Central memory CD8-positive, alpha-beta T cell (primary cell): ENCODE measurements at regions not wholly inside any gene's neighbourhood (a gene's known extent, or its start where the extent isn't known, plus 50 kb on each side); places are given as distances from the start of the nearest gene placed in this dataset.

Experiments
- ATAC-seq: fragments of 150-1000 bp; cut with Tn5 transposase; replicated peaks from 2 replicates; pipeline ENCODE4 v1.10.0; 2022; ENCODE audit warnings: mild to moderate bottlenecking, moderate FRiP score, moderate number of reproducible peaks; ENCODE audit not compliant: poor library complexity, severe bottlenecking; ENCODE audit errors: extremely low read depth
- DNase-seq, 2 donors: peaks; one replicate each; pipeline ENCODE4 v3.0.0; 2021; ENCODE audit warnings: low spot score in 2 of 2
- H3K27ac Mint-ChIP-seq: one replicate; pipeline ENCODE4 v1.8.0; 2022; ENCODE audit warnings: low read depth, mild to moderate bottlenecking, moderate library complexity, mixed read lengths
- H3K27me3 Mint-ChIP-seq: one replicate; pipeline ENCODE4 v1.8.0; 2022; ENCODE audit warnings: mixed read lengths
- H3K36me3 Mint-ChIP-seq: one replicate; pipeline ENCODE4 v1.8.0; 2022; ENCODE audit warnings: mild to moderate bottlenecking, moderate library complexity, mixed read lengths; ENCODE audit not compliant: insufficient read depth
- H3K4me1 Mint-ChIP-seq: one replicate; pipeline ENCODE4 v1.8.0; 2022; ENCODE audit warnings: mixed read lengths
- H3K4me3 Mint-ChIP-seq: one replicate; pipeline ENCODE4 v1.8.0; 2022; ENCODE audit warnings: mild to moderate bottlenecking, moderate library complexity, mixed read lengths
- H3K9me3 Mint-ChIP-seq: one replicate; pipeline ENCODE4 v1.8.0; 2022; ENCODE audit warnings: mixed read lengths

DNA sequence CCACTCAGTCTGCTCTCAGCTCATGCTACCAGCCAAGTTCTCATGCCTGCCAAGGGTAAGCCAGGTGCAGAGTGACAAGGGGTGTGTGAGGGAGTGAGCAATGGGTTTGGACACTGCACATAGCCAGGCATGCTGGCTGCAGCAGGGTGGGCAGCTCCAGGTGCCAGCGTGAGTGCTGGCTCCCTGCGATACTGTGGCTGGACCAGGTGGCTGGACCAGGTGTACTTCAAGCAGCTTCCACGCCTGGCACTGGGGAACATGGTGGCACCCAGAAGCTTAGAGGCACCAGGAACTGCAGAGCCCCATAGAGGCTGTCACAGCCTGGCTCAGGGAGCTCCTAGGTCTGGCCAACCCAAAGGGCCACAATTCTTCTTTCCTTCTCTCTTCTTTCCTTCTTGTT is 234.9 kb upstream of the GIMD1 start:
- DNase-seq (no peak), ATAC-seq (no peak)
- H3K36me3 Mint-ChIP-seq: no peaks in the 10 kb centered on the region
- H3K27me3 Mint-ChIP-seq: no peaks in the 10 kb centered on the region
- no peak overlapping the region for H3K4me3 Mint-ChIP-seq
- H3K9me3 Mint-ChIP-seq: no peaks in the 10 kb centered on the region
- H3K4me1 Mint-ChIP-seq: no peaks in the 10 kb centered on the region
- H3K27ac Mint-ChIP-seq: no peak overlapping the region

DNA sequence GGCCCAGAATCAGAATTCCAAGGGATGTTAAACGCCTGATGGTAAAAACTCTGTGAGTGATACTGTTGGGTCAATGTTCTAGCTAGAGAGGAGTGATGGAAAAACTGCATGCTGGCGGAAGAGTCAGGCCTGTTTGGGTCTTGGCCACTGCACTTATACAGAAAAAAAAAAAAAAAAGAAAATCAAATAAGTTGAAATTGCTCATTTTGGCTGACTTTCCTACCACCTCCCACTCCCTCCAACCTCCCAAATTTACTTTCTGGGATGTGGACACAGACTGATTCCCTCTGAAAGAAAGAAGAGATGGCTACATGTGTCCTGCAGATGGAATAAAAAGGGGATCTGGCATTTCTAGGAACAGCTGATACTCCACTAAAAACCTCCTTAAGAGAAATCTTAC is 234.1 kb upstream of the GIMD1 start:
- Mint-ChIP-seq H3K36me3 (no peaks in the 10 kb centered on the region), H3K4me1 (no peaks in the 10 kb centered on the region), H3K27ac (no peak overlapping the region), H3K9me3 (no peaks in the 10 kb centered on the region), H3K4me3 (no peak overlapping the region), H3K27me3 (no peaks in the 10 kb centered on the region)
- ATAC-seq (no peak), DNase-seq (no peak)

DNA sequence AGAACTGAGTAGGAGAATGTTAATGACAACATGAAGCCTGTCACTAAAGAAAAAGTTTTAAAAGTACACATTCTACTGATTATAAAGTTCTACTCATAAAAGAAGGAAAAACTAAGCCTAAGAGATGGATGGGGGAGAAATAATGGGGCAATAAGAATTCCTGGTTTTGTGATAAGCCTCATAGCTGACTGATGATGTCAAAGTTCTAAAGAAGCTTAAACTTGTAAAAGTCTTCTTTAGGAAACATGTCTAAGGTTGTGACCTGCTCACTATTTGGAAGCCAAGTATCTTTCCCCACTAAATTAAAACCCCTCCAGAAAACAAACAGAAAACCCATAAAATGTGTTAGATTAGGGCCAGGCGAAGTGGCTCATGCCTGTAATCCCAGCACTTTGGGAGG is 232.9 kb upstream of the GIMD1 start:
- no peak for DNase-seq
- Mint-ChIP-seq H3K4me1 (no peaks in the 10 kb centered on the region), H3K9me3 (no peaks in the 10 kb centered on the region), H3K27ac (no peak overlapping the region), H3K4me3 (no peak overlapping the region), H3K27me3 (no peaks in the 10 kb centered on the region), H3K36me3 (no peaks in the 10 kb centered on the region)
- ATAC-seq: no peak

DNA sequence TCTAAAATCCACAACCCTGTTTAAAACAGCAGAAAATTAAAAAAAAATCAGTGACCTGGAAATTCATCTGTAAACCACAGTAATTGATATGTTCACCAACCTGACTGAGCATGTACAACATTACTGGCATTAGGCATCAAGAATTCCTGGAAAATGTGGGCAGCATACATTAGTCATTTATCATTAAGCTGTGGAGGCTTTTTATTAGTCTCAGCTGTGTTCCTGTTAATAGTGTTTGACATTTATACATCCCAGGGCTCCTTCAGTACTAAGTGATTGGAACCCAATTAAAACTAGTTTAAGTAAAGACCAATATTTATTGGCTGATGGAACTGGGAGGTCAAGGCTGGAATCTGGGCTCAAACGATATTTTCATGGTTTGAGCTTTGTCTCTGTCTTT is 227.3 kb upstream of the GIMD1 start:
- ATAC-seq: no peak
- Mint-ChIP-seq H3K4me3 (no peak overlapping the region), H3K9me3 (no peaks in the 10 kb centered on the region), H3K4me1 (no peaks in the 10 kb centered on the region), H3K27ac (no peak overlapping the region), H3K27me3 (no peaks in the 10 kb centered on the region), H3K36me3 (no peaks in the 10 kb centered on the region)
- no peak for DNase-seq

DNA sequence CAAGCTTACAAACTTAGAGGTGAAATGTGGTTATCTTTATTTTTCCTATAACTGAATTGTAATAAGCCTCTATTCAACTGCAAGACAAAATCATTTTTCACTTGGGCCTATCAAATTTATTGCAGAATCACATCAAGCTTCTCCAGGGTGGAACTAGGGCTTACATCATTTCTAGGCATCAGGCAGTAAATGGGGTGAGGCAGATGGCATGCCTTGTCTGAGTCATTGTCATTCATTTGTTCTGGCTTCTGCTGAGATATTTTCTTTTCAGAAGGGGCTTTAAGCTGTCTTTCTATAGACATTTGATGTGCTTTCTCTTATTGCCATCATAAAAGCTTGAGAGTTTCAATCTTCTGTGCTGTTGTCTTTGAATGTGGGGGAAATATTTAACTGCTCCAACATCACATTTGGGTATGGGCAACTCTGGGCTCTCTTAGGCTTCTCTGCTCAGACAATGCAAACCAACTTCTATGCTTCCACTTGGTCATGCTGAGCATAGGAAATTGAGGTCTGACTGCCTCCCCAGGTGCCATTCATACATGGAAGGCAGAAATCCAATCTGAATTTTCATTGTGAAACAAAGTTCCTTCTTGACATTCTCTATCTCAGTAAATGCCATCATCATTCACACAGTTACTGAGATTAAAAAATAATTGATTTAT is 225.8 kb upstream of the GIMD1 start:
- ATAC-seq: no peak
- Mint-ChIP-seq H3K4me1 (no peaks in the 10 kb centered on the region), H3K27ac (no peak overlapping the region), H3K36me3 (no peaks in the 10 kb centered on the region), H3K9me3 (no peaks in the 10 kb centered on the region), H3K4me3 (no peak overlapping the region), H3K27me3 (no peaks in the 10 kb centered on the region)
- no peak for DNase-seq

DNA sequence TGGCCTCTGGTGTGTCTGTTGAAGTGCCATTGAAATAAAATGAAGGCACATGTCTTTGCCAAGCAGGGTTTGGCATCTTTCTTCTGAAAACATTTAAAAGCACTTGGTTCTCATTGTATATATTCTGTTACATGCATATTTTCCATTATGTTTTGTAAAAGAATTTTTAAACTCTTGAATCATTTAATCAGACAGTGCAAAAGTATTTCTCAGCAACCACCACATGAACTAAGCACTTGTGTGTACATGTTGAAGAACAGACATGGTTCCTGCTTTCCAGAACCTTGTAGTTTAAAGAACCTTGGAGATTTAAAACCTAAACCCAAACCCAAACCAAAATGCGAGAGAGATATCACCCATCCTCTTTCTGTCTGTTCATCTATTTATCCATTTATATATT is 220.3 kb upstream of the GIMD1 start:
- Mint-ChIP-seq H3K36me3 (peaks cover 3% of the 10 kb centered on the region), H3K27ac (no peak overlapping the region), H3K4me1 (no peaks in the 10 kb centered on the region), H3K27me3 (no peaks in the 10 kb centered on the region), H3K9me3 (no peaks in the 10 kb centered on the region), H3K4me3 (no peak overlapping the region)
- DNase-seq (no peak), ATAC-seq (no peak)

DNA sequence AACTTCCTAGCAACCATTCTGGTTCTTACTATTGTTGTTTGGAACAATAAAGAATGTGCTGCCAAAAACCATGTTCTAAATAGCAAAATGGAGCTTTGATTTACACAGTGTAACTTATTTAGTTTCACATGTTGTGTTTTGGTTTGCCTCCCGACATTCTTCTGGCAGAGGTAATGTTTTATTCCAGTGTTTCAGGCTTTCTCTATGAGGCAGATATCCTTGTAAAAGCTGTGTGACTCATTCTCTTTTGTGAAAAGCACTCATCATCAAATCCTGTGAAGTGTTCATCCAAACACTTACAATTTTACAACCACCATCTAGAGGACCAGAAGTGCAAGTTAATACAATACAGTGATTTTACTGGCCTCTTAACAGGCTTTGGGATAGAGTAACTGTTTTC is 219.0 kb upstream of the GIMD1 start:
- no peak for ATAC-seq
- Mint-ChIP-seq H3K27ac (no peak overlapping the region), H3K4me3 (no peak overlapping the region), H3K9me3 (no peaks in the 10 kb centered on the region), H3K27me3 (no peaks in the 10 kb centered on the region), H3K36me3 (peaks cover 3% of the 10 kb centered on the region), H3K4me1 (no peaks in the 10 kb centered on the region)
- DNase-seq: no peak

DNA sequence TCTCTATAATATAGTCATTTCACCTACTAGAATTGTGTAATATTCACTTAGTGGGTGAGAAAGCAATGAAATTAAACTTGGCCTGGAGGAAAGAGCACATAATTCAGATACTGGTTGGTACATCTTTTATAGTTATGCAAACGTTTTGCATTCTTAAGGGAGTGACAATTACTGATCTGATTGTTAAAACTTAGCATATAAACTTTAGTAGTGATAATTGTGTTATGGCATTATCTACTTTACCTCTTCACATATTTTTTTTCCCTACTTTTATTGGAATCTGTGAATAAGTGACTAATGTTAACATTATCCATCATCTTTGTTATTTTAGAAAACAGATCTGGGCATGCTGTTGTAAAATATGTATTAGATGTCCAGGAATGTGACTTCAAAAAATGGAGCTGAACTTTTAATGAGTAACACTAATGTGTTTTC is 217.4 kb upstream of the GIMD1 start:
- DNase-seq: no peak

DNA sequence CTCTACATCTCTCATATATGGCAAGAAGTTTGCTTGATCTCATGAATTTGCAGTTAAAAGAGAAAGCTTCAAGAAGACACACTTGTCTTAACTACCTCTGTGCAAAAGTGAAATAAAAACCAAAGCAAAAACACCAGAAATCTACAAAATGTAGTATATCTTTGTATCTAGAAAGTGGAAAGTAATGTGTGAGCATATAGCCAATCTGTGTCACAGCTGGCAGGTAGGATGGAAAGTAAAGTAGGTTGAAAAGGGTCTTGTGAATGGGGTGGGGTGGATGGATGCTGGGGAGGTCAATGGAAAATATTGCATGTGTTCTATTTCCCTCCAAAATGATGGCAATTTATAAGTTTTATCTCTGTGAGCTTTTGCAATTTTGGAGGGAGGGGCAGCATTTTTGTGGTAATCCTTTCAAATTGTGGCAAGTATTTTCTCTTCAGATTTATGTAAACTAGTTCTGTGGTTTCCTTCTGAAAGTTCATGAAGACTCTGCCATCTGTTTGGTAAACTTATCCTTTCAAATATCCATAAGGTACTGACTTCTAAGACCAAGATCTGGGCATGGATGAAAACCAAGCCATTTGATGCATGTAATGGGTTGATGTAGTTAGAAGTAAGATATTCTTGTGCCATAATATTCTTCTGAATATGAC is 215.9 kb upstream of the GIMD1 start:
- Mint-ChIP-seq H3K4me1 (no peaks in the 10 kb centered on the region), H3K36me3 (peaks cover 3% of the 10 kb centered on the region), H3K9me3 (no peaks in the 10 kb centered on the region), H3K27ac (no peak overlapping the region), H3K27me3 (no peaks in the 10 kb centered on the region), H3K4me3 (no peak overlapping the region)
- DNase-seq: no peak
- no peak for ATAC-seq

More for the DNA sequence above, 217.4 kb upstream of the GIMD1 start:
- H3K9me3 Mint-ChIP-seq: no peaks in the 10 kb centered on the region
- no peak overlapping the region for H3K27ac Mint-ChIP-seq
- H3K4me3 Mint-ChIP-seq: no peak overlapping the region
- no peaks in the 10 kb centered on the region for H3K4me1 Mint-ChIP-seq
- no peaks in the 10 kb centered on the region for H3K27me3 Mint-ChIP-seq
- H3K36me3 Mint-ChIP-seq: peaks cover 3% of the 10 kb centered on the region
- ATAC-seq: no peak

DNA sequence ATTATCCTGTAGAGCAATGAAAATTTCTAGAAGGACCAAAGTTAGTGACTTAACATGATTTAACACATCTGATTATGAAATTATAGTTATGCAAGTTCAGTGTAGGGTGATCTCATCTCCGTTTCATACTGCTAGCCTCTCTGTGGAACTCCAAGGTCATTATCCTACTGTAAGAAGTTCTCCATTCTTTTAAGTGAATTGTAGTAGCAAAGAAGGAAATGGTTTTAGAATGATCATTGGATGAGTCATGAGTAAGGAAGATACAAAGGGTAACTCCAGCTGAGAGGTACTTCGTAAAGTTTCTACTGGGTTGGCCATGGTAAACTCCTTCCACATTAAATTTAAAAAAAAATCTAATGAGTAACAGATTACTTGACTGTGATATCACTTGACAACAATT is 215.0 kb upstream of the GIMD1 start:
- Mint-ChIP-seq H3K27me3 (no peaks in the 10 kb centered on the region), H3K9me3 (no peaks in the 10 kb centered on the region), H3K4me1 (no peaks in the 10 kb centered on the region), H3K36me3 (no peaks in the 10 kb centered on the region), H3K27ac (no peak overlapping the region), H3K4me3 (no peak overlapping the region)
- DNase-seq (no peak), ATAC-seq (no peak)

DNA sequence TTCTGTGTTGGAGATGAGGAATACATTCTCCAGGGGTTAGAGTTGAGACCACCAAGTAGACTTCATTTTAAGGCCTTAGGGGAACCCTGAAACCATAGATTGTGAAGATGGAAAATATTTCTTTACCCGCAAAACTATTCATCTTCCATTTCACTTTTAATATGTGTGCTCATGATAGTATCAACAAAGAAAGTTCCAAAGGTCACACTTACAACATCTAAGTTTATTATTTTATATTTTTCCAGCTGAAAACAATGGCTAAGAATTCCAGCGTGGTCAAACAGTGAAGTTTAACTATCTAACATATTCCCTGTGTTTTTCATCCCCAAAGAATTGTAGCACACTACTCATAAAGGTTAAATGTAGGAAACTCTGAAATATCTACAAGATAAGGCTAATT is 214.5 kb upstream of the GIMD1 start:
- H3K27me3 Mint-ChIP-seq: no peaks in the 10 kb centered on the region
- no peak overlapping the region for H3K4me3 Mint-ChIP-seq
- no peak overlapping the region for H3K27ac Mint-ChIP-seq
- H3K4me1 Mint-ChIP-seq: no peaks in the 10 kb centered on the region
- ATAC-seq (no peak), DNase-seq (no peak)
- H3K36me3 Mint-ChIP-seq: no peaks in the 10 kb centered on the region
- H3K9me3 Mint-ChIP-seq: no peaks in the 10 kb centered on the region

DNA sequence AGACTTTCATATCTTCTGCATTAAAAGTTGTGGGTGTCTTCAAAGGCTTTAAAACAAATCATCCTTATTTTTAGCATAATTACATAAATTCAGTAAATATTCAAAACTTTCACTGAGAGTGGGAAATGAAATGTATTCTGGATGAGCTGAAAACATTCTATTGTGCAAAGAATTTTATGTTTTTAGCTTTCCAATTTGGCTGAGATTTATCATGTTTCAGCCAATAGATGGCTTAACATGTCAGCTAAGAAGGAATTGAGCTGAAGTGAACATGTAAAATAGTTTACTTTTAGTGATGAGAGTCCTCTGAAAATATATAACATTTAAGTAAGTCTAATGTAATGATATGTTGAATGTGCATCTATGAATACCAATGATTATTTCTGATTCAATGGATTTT is 213.5 kb upstream of the GIMD1 start:
- Mint-ChIP-seq H3K4me1 (no peaks in the 10 kb centered on the region), H3K4me3 (no peak overlapping the region), H3K27me3 (no peaks in the 10 kb centered on the region), H3K36me3 (no peaks in the 10 kb centered on the region), H3K9me3 (no peaks in the 10 kb centered on the region), H3K27ac (no peak overlapping the region)
- ATAC-seq (no peak), DNase-seq (no peak)

DNA sequence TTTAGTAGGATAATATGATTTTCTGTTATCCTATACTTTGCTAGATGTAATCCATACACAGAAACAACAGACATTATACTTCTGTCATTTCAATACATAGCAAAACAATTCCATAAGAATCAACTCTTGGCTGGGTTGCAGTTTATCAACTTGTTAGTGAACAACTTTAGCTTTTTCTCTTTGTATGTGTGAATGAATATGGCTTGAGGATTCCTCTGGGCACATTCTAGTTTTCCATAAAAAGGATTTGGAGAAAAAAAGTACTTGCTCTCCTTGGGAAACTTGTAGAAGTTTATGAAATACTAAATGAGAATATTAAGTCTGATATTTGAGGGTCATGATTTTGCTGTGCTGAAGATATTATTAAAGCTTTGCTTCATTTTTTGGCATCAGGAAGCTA is 210.7 kb upstream of the GIMD1 start:
- no peaks in the 10 kb centered on the region for H3K4me1 Mint-ChIP-seq
- H3K36me3 Mint-ChIP-seq: no peaks in the 10 kb centered on the region
- H3K9me3 Mint-ChIP-seq: no peaks in the 10 kb centered on the region
- H3K4me3 Mint-ChIP-seq: no peak overlapping the region
- no peak for ATAC-seq
- DNase-seq: no peak
- H3K27ac Mint-ChIP-seq: no peak overlapping the region
- no peaks in the 10 kb centered on the region for H3K27me3 Mint-ChIP-seq
